HL-60 (cell line): ENCODE measurements at regions not wholly inside any gene's neighbourhood (a gene's known extent, or its start where the extent isn't known, plus 50 kb on each side); places are given as distances from the start of the nearest gene placed in this dataset.

Experiments used
- GABPA ChIP-seq: IDR thresholded peaks from 2 replicates; pipeline ENCODE4 v1.6.1; 2012; ENCODE audit warnings: low read depth
- POLR2AphosphoS5 ChIP-seq: IDR thresholded peaks from 2 replicates; pipeline ENCODE4 v1.6.1; 2012; ENCODE audit warnings: low read depth
- SPI1 ChIP-seq: IDR thresholded peaks from 2 replicates; pipeline ENCODE4 v1.6.1; 2012; ENCODE audit warnings: low read depth, mild to moderate bottlenecking, borderline replicate concordance
- TF ChIP-seq, protein P1 (sequence below): IDR thresholded peaks from one replicate; pipeline ENCODE4 v1.5.1; 2011; ENCODE audit warnings: low read length, control low read depth, inconsistent platforms; ENCODE audit not compliant: insufficient read depth
- TF ChIP-seq, protein P2 (sequence below): IDR thresholded peaks from 2 replicates; pipeline ENCODE4 v1.6.1; 2012; ENCODE audit warnings: low read depth; ENCODE audit not compliant: insufficient replicate concordance

DNA sequence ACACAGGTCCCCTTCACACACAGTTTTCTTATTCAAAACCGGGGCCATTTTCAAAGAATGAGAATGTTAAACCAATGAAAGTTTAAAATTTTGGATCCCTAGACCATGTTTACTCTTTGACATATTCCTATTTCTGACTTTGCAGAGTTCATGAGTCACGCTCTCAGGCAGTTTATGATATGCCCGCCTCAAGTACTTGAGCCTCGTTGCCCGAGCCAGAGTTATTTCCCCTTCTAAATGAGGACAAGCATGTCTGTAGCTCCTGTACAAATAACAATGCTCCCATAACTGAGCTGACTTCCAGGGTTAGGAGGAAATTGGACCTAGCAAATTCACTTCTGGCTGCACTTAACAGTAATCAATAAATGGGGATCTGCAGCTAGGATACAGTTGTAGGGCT is 87.9 kb upstream of the PDE1C start:
- TF ChIP-seq, protein P1, sequence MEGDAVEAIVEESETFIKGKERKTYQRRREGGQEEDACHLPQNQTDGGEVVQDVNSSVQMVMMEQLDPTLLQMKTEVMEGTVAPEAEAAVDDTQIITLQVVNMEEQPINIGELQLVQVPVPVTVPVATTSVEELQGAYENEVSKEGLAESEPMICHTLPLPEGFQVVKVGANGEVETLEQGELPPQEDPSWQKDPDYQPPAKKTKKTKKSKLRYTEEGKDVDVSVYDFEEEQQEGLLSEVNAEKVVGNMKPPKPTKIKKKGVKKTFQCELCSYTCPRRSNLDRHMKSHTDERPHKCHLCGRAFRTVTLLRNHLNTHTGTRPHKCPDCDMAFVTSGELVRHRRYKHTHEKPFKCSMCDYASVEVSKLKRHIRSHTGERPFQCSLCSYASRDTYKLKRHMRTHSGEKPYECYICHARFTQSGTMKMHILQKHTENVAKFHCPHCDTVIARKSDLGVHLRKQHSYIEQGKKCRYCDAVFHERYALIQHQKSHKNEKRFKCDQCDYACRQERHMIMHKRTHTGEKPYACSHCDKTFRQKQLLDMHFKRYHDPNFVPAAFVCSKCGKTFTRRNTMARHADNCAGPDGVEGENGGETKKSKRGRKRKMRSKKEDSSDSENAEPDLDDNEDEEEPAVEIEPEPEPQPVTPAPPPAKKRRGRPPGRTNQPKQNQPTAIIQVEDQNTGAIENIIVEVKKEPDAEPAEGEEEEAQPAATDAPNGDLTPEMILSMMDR = no peak
- TF ChIP-seq GABPA (no peak), POLR2AphosphoS5 (no peak), SPI1 (no peak)
- TF ChIP-seq, protein P2, sequence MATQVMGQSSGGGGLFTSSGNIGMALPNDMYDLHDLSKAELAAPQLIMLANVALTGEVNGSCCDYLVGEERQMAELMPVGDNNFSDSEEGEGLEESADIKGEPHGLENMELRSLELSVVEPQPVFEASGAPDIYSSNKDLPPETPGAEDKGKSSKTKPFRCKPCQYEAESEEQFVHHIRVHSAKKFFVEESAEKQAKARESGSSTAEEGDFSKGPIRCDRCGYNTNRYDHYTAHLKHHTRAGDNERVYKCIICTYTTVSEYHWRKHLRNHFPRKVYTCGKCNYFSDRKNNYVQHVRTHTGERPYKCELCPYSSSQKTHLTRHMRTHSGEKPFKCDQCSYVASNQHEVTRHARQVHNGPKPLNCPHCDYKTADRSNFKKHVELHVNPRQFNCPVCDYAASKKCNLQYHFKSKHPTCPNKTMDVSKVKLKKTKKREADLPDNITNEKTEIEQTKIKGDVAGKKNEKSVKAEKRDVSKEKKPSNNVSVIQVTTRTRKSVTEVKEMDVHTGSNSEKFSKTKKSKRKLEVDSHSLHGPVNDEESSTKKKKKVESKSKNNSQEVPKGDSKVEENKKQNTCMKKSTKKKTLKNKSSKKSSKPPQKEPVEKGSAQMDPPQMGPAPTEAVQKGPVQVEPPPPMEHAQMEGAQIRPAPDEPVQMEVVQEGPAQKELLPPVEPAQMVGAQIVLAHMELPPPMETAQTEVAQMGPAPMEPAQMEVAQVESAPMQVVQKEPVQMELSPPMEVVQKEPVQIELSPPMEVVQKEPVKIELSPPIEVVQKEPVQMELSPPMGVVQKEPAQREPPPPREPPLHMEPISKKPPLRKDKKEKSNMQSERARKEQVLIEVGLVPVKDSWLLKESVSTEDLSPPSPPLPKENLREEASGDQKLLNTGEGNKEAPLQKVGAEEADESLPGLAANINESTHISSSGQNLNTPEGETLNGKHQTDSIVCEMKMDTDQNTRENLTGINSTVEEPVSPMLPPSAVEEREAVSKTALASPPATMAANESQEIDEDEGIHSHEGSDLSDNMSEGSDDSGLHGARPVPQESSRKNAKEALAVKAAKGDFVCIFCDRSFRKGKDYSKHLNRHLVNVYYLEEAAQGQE = no peak
